GM23338 (cell line): ENCODE measurements at regions not wholly inside any gene's neighbourhood (a gene's known extent, or its start where the extent isn't known, plus 50 kb on each side); places are given as distances from the start of the nearest gene placed in this dataset.

Experiments used
- ATAC-seq: fragments of 200-7000 bp; cut with Tn5 transposase; 3 replicates; pipeline ENCODE4 v1.9.1; 2020
- DNase-seq: peaks from one replicate; pipeline ENCODE4 v3.0.0-alpha.2; 2015; ENCODE audit warnings: low spot score
- H2AFZ ChIP-seq: fragments of 200-600 bp; sonication (generic); 2 replicates; pipeline ENCODE4 v1.8.0; 2016; ENCODE audit warnings: antibody characterized with exemption, mild to moderate bottlenecking, moderate library complexity
- H3F3A ChIP-seq: fragments of 200-600 bp; sonication (generic); replicated peaks from 2 replicates; pipeline ENCODE4 v1.8.0; 2017; ENCODE audit warnings: antibody characterized with exemption, mixed run types, low read depth
- H3K27ac ChIP-seq: fragments of 200-600 bp; sonication (generic); 2 replicates; pipeline ENCODE4 v1.6.1; 2016; ENCODE audit warnings: low read depth
- H3K27me3 ChIP-seq: fragments of 200-600 bp; sonication (generic); 2 replicates; pipeline ENCODE4 v1.8.0; 2016; ENCODE audit warnings: mild to moderate bottlenecking, mixed run types, moderate library complexity; ENCODE audit not compliant: insufficient read depth
- H3K36me3 ChIP-seq: fragments of 200-600 bp; sonication (generic); 2 replicates; pipeline ENCODE4 v1.8.0; 2016; ENCODE audit warnings: mild to moderate bottlenecking; ENCODE audit not compliant: insufficient read depth
- H3K4me1 ChIP-seq: fragments of 200-600 bp; sonication (generic); 2 replicates; pipeline ENCODE4 v1.8.0; 2016; ENCODE audit warnings: mild to moderate bottlenecking, moderate library complexity; ENCODE audit not compliant: insufficient read depth
- H3K4me2 ChIP-seq: fragments of 200-600 bp; sonication (generic); 2 replicates; pipeline ENCODE4 v1.7.1; 2017; ENCODE audit warnings: mixed run types
- H3K4me3 ChIP-seq: fragments of 200-600 bp; sonication (generic); 2 replicates; pipeline ENCODE4 v1.6.1; 2016; ENCODE audit warnings: mixed run types
- H3K79me2 ChIP-seq: fragments of 200-600 bp; sonication (generic); replicated peaks from 2 replicates; pipeline ENCODE4 v1.8.0; 2017; ENCODE audit warnings: mild to moderate bottlenecking; ENCODE audit not compliant: insufficient read depth
- H3K9me2 ChIP-seq: fragments of 200-600 bp; sonication (generic); 2 replicates; pipeline ENCODE4 v1.8.0; 2017; ENCODE audit not compliant: insufficient read depth
- H4K20me1 ChIP-seq: fragments of 200-600 bp; sonication (generic); replicated peaks from 2 replicates; pipeline ENCODE4 v1.8.0; 2017; ENCODE audit warnings: mild to moderate bottlenecking; ENCODE audit not compliant: insufficient read depth
- H3K27ac Mint-ChIP-seq: 2 replicates; pipeline ENCODE4 v1.8.0; 2020; ENCODE audit warnings: inconsistent platforms, mild to moderate bottlenecking, moderate library complexity, mixed read lengths
- H3K27me3 Mint-ChIP-seq: 3 replicates; pipeline ENCODE4 v1.8.0; 2022; ENCODE audit warnings: low read depth, mild to moderate bottlenecking, moderate library complexity, mixed read lengths, inconsistent platforms; ENCODE audit not compliant: insufficient read depth, poor library complexity
- H3K36me3 Mint-ChIP-seq: 3 replicates; pipeline ENCODE4 v1.8.0; 2021; ENCODE audit warnings: low read depth, mild to moderate bottlenecking, inconsistent platforms, moderate library complexity, mixed read lengths
- H3K4me1 Mint-ChIP-seq: 3 replicates; pipeline ENCODE4 v1.8.0; 2020; ENCODE audit warnings: mild to moderate bottlenecking, inconsistent platforms, mixed read lengths
- H3K4me3 Mint-ChIP-seq: 3 replicates; pipeline ENCODE4 v1.8.0; 2021; ENCODE audit warnings: moderate library complexity, mild to moderate bottlenecking, inconsistent platforms, mixed read lengths
- H3K9me3 Mint-ChIP-seq: 3 replicates; pipeline ENCODE4 v1.8.0; 2020; ENCODE audit warnings: moderate library complexity, mild to moderate bottlenecking, inconsistent platforms, mixed read lengths
- CREB1 ChIP-seq: fragments of 250-450 bp; sonication (Bioruptor Pico); IDR thresholded peaks from 2 replicates; pipeline ENCODE4 v1.5.0; 2020; ENCODE audit warnings: low read depth, mild to moderate bottlenecking, moderate library complexity
- EZH2 ChIP-seq: fragments of 200-600 bp; sonication (generic); IDR thresholded peaks from one replicate; pipeline ENCODE4 v1.8.0; 2017; ENCODE audit warnings: antibody characterized with exemption, mild to moderate bottlenecking, low read depth; ENCODE audit not compliant: unreplicated experiment
- NANOG ChIP-seq: IDR thresholded peaks from 2 replicates; pipeline ENCODE4 v1.6.1; 2016; ENCODE audit warnings: antibody characterized with exemption, borderline replicate concordance
- REST ChIP-seq: IDR thresholded peaks from one replicate; pipeline ENCODE4 v1.6.1; 2018; ENCODE audit warnings: antibody characterized with exemption; ENCODE audit not compliant: unreplicated experiment
- STAT1 ChIP-seq: IDR thresholded peaks from one replicate; pipeline ENCODE4 v1.6.1; 2016; ENCODE audit warnings: antibody characterized with exemption; ENCODE audit not compliant: unreplicated experiment
- ZNF331 ChIP-seq: fragments of 250-450 bp; sonication (Bioruptor Pico); IDR thresholded peaks from 2 replicates; pipeline ENCODE4 v1.5.0; 2020; ENCODE audit warnings: low read depth, mild to moderate bottlenecking, moderate library complexity
- TF ChIP-seq, protein P1 (sequence below): fragments of 250-450 bp; sonication (Bioruptor Pico); IDR thresholded peaks from 2 replicates; pipeline ENCODE4 v1.5.0; 2020; ENCODE audit warnings: mild to moderate bottlenecking, moderate library complexity

DNA sequence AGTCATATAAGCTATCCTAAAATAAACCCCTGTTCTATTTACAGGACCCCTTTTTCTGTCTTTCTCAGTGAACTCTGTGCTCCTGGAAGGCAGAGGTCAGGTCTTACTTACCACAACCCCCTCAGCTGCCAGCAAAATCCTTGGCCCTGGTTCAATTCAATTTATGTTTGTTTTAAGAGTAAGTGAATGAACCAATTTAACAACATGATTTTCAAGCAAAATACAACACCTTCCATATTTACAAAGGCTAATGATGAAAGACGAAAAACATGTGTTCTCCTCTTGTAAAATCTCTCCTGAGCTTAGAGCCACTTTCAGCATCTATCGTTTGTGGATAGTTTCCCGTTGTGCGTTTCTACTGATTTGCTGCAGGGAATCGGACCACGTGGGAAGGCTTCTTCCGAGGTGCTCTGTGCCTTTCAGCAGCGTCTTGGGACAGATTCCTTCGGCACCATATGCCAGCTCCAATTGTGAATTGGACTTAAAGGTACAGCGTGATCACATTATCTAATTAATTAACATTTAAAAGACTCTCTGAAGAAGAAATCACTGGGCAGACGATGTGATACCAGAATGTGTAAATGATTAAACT, 411.7 kb downstream of the IRS2 start:
- Mint-ChIP-seq H3K27ac (no peak overlapping the region), H3K27me3 (peaks cover 5% of the 10 kb centered on the region), H3K9me3 (no peaks in the 10 kb centered on the region), H3K4me3 (no peak overlapping the region), H3K4me1 (peaks cover 5% of the 10 kb centered on the region; the same call in 1 of the 3 replicates), H3K36me3 (no peaks in the 10 kb centered on the region)
- Histone ChIP-seq H2AFZ (peak overlapping the region; percentile 52; the same call in 1 of the 2 replicates), H4K20me1 (no peaks in the 10 kb centered on the region), H3F3A (no peaks in the 10 kb centered on the region), H3K27ac (no peak overlapping the region), H3K36me3 (no peaks in the 10 kb centered on the region), H3K9me2 (no peaks in the 10 kb centered on the region), H3K4me1 (no peaks in the 10 kb centered on the region), H3K4me2 (no peak overlapping the region), H3K79me2 (no peaks in the 10 kb centered on the region), H3K27me3 (no peaks in the 10 kb centered on the region), H3K4me3 (no peak overlapping the region)
- ATAC-seq (no peak), DNase-seq (no peak)
- TF ChIP-seq ZNF331: no peak

DNA sequence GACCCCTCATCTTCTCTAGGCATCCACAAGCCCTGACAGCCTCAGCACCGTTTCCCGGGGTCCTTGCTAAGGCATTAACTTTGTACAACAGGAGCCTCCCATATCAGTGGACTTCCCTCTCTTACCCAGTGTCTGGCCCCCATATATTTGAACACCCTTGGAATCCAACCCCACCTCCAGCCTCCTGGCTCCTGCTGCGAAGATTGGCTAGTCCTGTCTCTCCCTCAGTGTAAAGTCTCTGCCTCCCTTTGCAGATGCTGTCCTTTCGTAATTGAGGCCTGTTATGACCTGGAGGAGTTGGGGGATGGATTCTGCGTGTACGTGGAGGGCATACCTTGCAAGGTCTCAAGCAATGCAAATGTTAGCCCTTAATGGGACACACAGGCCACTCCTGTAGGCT, 413.7 kb downstream of the IRS2 start:
- peaks cover 9% of the 10 kb centered on the region for H3K4me1 Mint-ChIP-seq

More for the DNA sequence above, 413.7 kb downstream of the IRS2 start:
- Mint-ChIP-seq H3K27ac (0 out of 2 replicates have a peak overlapping the region, but pooled peaks have one; percentile 48), H3K9me3 (no peaks in the 10 kb centered on the region), H3K36me3 (no peaks in the 10 kb centered on the region), H3K4me3 (no peak overlapping the region), H3K27me3 (peaks cover 2% of the 10 kb centered on the region)
- H3K4me1 ChIP-seq: no peaks in the 10 kb centered on the region
- H3K4me3 ChIP-seq: no peak overlapping the region
- no peak for ATAC-seq
- no peak overlapping the region for H3K27ac ChIP-seq
- H3K9me2 ChIP-seq: no peaks in the 10 kb centered on the region
- no peak for DNase-seq
- no peak overlapping the region for H2AFZ ChIP-seq
- H3K79me2 ChIP-seq: no peaks in the 10 kb centered on the region
- H3K27me3 ChIP-seq: no peaks in the 10 kb centered on the region
- H3F3A ChIP-seq: no peaks in the 10 kb centered on the region
- H4K20me1 ChIP-seq: no peaks in the 10 kb centered on the region
- TF ChIP-seq CREB1 (CRISPR knock-in tag) (no peak), STAT1 (no peak), REST (no peak), NANOG (no peak), ZNF331 (no peak), EZH2 (no peak)
- TF ChIP-seq, protein P1, sequence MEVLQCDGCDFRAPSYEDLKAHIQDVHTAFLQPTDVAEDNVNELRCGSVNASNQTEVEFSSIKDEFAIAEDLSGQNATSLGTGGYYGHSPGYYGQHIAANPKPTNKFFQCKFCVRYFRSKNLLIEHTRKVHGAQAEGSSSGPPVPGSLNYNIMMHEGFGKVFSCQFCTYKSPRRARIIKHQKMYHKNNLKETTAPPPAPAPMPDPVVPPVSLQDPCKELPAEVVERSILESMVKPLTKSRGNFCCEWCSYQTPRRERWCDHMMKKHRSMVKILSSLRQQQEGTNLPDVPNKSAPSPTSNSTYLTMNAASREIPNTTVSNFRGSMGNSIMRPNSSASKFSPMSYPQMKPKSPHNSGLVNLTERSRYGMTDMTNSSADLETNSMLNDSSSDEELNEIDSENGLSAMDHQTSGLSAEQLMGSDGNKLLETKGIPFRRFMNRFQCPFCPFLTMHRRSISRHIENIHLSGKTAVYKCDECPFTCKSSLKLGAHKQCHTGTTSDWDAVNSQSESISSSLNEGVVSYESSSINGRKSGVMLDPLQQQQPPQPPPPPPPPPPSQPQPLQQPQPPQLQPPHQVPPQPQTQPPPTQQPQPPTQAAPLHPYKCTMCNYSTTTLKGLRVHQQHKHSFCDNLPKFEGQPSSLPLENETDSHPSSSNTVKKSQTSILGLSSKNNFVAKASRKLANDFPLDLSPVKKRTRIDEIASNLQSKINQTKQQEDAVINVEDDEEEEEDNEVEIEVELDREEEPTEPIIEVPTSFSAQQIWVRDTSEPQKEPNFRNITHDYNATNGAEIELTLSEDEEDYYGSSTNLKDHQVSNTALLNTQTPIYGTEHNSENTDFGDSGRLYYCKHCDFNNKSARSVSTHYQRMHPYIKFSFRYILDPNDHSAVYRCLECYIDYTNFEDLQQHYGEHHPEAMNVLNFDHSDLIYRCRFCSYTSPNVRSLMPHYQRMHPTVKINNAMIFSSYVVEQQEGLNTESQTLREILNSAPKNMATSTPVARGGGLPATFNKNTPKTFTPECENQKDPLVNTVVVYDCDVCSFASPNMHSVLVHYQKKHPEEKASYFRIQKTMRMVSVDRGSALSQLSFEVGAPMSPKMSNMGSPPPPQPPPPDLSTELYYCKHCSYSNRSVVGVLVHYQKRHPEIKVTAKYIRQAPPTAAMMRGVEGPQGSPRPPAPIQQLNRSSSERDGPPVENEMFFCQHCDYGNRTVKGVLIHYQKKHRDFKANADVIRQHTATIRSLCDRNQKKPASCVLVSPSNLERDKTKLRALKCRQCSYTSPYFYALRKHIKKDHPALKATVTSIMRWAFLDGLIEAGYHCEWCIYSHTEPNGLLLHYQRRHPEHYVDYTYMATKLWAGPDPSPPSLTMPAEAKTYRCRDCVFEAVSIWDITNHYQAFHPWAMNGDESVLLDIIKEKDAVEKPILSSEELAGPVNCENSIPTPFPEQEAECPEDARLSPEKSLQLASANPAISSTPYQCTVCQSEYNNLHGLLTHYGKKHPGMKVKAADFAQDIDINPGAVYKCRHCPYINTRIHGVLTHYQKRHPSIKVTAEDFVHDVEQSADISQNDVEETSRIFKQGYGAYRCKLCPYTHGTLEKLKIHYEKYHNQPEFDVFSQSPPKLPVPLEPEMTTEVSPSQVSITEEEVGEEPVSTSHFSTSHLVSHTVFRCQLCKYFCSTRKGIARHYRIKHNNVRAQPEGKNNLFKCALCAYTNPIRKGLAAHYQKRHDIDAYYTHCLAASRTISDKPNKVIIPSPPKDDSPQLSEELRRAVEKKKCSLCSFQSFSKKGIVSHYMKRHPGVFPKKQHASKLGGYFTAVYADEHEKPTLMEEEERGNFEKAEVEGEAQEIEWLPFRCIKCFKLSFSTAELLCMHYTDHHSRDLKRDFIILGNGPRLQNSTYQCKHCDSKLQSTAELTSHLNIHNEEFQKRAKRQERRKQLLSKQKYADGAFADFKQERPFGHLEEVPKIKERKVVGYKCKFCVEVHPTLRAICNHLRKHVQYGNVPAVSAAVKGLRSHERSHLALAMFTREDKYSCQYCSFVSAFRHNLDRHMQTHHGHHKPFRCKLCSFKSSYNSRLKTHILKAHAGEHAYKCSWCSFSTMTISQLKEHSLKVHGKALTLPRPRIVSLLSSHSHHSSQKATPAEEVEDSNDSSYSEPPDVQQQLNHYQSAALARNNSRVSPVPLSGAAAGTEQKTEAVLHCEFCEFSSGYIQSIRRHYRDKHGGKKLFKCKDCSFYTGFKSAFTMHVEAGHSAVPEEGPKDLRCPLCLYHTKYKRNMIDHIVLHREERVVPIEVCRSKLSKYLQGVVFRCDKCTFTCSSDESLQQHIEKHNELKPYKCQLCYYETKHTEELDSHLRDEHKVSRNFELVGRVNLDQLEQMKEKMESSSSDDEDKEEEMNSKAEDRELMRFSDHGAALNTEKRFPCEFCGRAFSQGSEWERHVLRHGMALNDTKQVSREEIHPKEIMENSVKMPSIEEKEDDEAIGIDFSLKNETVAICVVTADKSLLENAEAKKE (CRISPR knock-in tag): no peak
- H3K36me3 ChIP-seq: no peaks in the 10 kb centered on the region
- H3K4me2 ChIP-seq: no peak overlapping the region
